C4-2B (cell line): ENCODE measurements at regions not wholly inside any gene's neighbourhood (a gene's known extent, or its start where the extent isn't known, plus 50 kb on each side); places are given as distances from the start of the nearest gene placed in this dataset.

Experiments
- CTCF ChIP-seq: fragments of 450-650 bp; conservative IDR thresholded peaks from 2 replicates; pipeline ENCODE4 v1.5.1; 2017; ENCODE audit warnings: mild to moderate bottlenecking
- ZFX ChIP-seq: fragments of 450-650 bp; IDR thresholded peaks from 2 replicates; pipeline ENCODE4 v1.6.1; 2017

GRCh38 chr3:56902468-56903160 lies 100.9 kb upstream of the ARHGEF3 start:
- TF ChIP-seq CTCF (no peak), ZFX (no peak)
